ENCODE measurements at regions not wholly inside any gene's neighbourhood (a gene's known extent, or its start where the extent isn't known, plus 50 kb on each side); places are given as distances from the start of the nearest gene placed in this dataset.

DNA sequence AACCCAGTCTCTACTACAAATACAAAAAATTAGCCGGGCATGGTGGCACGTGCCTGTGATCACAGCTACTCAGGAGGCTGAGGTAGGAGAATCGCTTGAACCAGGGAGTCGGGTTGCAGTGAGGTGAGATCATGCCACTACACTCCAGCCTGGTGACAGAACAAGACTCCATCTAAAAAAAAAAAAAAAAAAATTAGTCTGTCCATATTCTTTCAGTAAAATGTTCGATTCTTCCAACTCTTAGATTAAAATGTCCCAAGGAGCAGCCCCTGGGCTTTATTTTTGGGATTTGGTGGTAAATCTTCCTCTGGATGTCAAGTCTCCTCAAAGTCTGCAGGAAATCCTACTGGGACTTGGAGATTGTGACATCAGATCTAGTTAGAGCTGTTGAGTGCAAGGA is 101.0 kb upstream of the EEF1E1 start:
- TF ChIP-seq, protein P1, sequence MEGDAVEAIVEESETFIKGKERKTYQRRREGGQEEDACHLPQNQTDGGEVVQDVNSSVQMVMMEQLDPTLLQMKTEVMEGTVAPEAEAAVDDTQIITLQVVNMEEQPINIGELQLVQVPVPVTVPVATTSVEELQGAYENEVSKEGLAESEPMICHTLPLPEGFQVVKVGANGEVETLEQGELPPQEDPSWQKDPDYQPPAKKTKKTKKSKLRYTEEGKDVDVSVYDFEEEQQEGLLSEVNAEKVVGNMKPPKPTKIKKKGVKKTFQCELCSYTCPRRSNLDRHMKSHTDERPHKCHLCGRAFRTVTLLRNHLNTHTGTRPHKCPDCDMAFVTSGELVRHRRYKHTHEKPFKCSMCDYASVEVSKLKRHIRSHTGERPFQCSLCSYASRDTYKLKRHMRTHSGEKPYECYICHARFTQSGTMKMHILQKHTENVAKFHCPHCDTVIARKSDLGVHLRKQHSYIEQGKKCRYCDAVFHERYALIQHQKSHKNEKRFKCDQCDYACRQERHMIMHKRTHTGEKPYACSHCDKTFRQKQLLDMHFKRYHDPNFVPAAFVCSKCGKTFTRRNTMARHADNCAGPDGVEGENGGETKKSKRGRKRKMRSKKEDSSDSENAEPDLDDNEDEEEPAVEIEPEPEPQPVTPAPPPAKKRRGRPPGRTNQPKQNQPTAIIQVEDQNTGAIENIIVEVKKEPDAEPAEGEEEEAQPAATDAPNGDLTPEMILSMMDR (IDR thresholded peaks at IDR 0.05): no peak
- TF ChIP-seq ZFX (IDR thresholded peaks at IDR 0.05; ENCODE audit: borderline replicate concordance): no peak
- no peak overlapping the region for H3K27ac ChIP-seq

DNA sequence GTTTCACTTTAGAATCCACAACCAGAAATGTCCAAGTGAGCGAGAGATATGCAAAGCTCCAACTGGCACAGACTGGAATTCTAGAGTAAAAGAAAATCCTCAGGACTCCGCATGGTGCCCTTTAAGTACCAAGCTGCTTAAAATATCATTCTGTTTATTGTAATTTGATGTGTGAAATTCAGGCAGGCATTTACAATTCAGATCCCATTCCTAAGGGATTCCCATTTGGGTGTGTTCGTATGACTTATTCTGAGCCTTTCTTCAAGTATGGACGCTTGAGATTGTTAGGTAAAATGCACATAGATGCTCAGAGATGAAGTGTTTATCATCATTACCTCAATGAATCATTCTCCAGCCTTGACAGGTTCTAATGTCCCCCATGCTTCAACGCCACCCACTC is 99.3 kb upstream of the EEF1E1 start:
- no peak for TF ChIP-seq ZFX (IDR thresholded peaks at IDR 0.05; ENCODE audit: borderline replicate concordance)
- TF ChIP-seq, protein P1 (IDR thresholded peaks at IDR 0.05): no peak
- H3K27ac ChIP-seq: no peak overlapping the region

DNA sequence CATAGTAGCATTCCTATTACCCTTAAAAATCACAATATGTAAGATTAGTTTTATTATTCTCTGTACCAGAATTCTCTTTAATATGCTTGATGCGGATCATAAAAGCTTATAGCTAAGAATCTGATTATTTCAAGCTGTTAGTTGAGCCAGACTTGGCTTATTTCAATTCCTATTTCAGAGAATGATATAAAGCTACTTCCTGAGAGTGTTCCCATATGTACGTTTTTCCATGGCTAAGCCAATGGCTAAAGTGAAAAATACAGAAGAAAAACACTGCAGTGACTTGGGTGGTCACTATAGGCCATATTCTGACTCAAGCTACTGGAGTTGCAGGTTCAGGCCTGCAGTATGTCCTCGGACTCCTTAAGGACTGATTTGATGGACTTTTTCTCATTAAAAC is 97.9 kb upstream of the EEF1E1 start:
- H3K27ac ChIP-seq: no peak overlapping the region
- TF ChIP-seq, protein P1 (IDR thresholded peaks at IDR 0.05): no peak
- TF ChIP-seq ZFX (IDR thresholded peaks at IDR 0.05; ENCODE audit: borderline replicate concordance): no peak

DNA sequence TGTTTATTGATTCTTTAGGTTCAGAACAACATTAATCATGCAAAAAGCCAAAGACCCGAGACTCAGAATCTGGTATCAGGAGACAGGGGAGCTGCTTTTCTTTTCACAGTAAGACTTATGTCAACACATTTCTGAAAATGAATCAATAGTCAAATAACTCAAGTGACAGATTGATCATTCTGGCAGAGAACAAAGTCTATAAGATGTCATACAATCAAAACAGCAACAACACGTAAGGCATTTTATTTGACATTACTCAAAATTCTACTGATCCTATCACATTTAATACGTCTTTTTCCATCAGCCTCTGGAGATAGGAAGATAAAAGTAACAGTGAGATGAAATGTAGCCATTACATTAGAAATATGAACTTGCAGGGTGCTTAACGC is 93.4 kb upstream of the EEF1E1 start:
- no peak overlapping the region for H3K27ac ChIP-seq
- no peak for TF ChIP-seq ZFX (IDR thresholded peaks at IDR 0.05; ENCODE audit: borderline replicate concordance)
- TF ChIP-seq, protein P1 (IDR thresholded peaks at IDR 0.05): no peak

DNA sequence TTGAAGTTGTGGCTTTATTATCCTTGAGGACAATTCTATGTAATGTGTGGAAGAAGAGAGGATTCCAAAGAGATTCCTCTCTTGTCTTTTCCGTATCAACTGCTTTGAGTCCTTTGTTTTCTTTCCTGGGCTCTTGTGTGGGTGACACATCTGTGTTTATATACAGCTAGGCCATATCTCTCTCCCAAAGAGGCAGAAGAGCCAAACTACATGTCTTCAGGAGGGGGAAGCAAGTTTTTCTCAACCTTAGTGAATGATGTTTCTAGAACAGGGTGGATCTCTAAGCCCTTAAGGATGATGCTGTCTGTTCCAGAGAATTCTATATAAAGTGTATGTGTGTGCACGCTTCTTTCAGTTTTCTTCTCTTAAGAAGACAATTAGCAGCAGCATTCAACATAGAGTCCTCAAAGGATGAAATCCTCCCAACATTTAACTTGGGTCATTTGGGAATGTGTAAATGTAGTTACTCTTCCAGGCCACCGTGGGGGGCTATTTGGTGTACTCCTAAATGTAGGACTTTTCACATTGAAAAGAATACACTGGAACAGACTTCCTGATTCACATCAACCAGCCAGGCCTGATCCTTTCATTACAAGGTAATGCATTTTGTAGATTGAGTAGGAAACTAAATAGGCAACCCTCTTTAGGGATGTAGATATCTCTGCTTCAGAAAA is 92.8 kb upstream of the EEF1E1 start:
- no peak for TF ChIP-seq ZFX (IDR thresholded peaks at IDR 0.05; ENCODE audit: borderline replicate concordance)
- TF ChIP-seq, protein P1 (IDR thresholded peaks at IDR 0.05): peak; percentile 44
- H3K27ac ChIP-seq: no peak overlapping the region

DNA sequence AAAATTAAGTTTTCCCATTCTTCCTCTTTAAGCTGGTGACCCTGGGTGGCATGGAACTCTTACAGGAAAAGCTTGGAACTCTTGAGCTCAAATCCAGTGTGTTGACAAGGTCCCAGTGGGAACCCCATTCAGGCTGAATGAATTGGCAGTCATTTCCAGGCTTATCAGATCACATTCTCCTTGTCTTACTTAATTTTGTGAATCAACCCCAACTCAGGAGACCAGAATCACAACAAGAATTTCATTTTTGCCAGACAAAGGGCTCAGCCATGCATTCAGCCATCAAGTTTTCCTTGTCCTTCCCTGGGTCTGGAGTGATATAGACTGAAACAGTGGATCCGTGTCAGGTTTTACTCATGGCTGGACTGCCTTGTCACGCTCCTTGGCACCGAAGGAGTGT is 92.1 kb upstream of the EEF1E1 start:
- H3K27ac ChIP-seq: no peak overlapping the region
- no peak for TF ChIP-seq ZFX (IDR thresholded peaks at IDR 0.05; ENCODE audit: borderline replicate concordance)
- TF ChIP-seq, protein P1 (IDR thresholded peaks at IDR 0.05): no peak

DNA sequence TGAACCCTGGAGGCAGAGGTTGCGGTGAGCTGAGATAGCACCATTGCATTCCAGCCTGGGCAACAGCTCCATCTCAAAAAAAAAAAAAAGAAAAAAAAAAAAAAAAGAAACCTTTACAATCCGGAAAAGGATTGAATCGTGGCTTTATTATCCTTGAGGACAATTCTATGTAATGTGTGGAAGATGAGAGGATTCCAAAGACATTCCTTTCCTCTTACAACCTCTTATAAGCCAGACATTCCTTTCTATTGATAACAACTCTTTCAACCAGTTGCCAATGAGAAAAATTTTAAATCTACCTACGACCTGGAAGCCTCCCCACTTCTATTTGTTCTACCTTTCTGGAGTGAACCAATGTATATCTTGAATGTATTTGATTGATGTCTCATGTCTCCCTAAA is 91.2 kb upstream of the EEF1E1 start:
- TF ChIP-seq, protein P1 (IDR thresholded peaks at IDR 0.05): no peak
- no peak for TF ChIP-seq ZFX (IDR thresholded peaks at IDR 0.05; ENCODE audit: borderline replicate concordance)
- no peak overlapping the region for H3K27ac ChIP-seq

All from 22Rv1 (cell line).